ENCODE measurements at regions not wholly inside any gene's neighbourhood (a gene's known extent, or its start where the extent isn't known, plus 50 kb on each side); places are given as distances from the start of the nearest gene placed in this dataset.

GRCh38 chr17:77419095-77419494 lies 278.3 kb downstream of the SEC14L1 start:
- DNase-seq (ENCODE audit: low read depth, low spot score): no peak

GRCh38 chr17:77419547-77420094 lies 278.9 kb downstream of the SEC14L1 start:
- DNase-seq (ENCODE audit: low read depth, low spot score): peak; percentile 80

GRCh38 chr17:77420095-77420803 lies 279.5 kb downstream of the SEC14L1 start:
- no peak for DNase-seq (ENCODE audit: low read depth, low spot score)

- DNase-seq (ENCODE audit: low read depth, low spot score): peak; percentile 60
These were observed 280.2 kb downstream of the SEC14L1 start for GRCh38 chr17:77420804-77421629.

- DNase-seq (ENCODE audit: low read depth, low spot score): no peak
These were observed 280.8 kb downstream of the SEC14L1 start for GRCh38 chr17:77421630-77421972.

GRCh38 chr17:77422104-77422747 lies 281.5 kb downstream of the SEC14L1 start:
- DNase-seq (ENCODE audit: low read depth, low spot score): no peak

GRCh38 chr17:77422748-77423113 lies 282.0 kb downstream of the SEC14L1 start:
- DNase-seq (ENCODE audit: low read depth, low spot score): no peak

GRCh38 chr17:77423589-77424451 lies 283.1 kb downstream of the SEC14L1 start:
- DNase-seq (ENCODE audit: low read depth, low spot score): no peak

GRCh38 chr17:77424585-77425344 lies 284.0 kb downstream of the SEC14L1 start:
- no peak for DNase-seq (ENCODE audit: low read depth, low spot score)

- DNase-seq (ENCODE audit: low read depth, low spot score): no peak
These were observed 284.6 kb downstream of the SEC14L1 start for GRCh38 chr17:77425348-77425747.

GRCh38 chr17:77425791-77426641 lies 285.2 kb downstream of the SEC14L1 start:
- no peak for DNase-seq (ENCODE audit: low read depth, low spot score)

- DNase-seq (ENCODE audit: low read depth, low spot score): no peak
These were observed 286.1 kb downstream of the SEC14L1 start for GRCh38 chr17:77426676-77427386.

GRCh38 chr17:77427391-77427991 lies 286.7 kb downstream of the SEC14L1 start:
- DNase-seq (ENCODE audit: low read depth, low spot score): no peak

GRCh38 chr17:77428020-77428748 lies 287.4 kb downstream of the SEC14L1 start:
- DNase-seq (ENCODE audit: low read depth, low spot score): no peak

- no peak for DNase-seq (ENCODE audit: low read depth, low spot score)
These were observed 288.1 kb downstream of the SEC14L1 start for GRCh38 chr17:77428749-77429368.

- DNase-seq (ENCODE audit: low read depth, low spot score): no peak
These were observed 288.7 kb downstream of the SEC14L1 start for GRCh38 chr17:77429369-77429968.
